HG02981 (cell line): ENCODE measurements at regions not wholly inside any gene's neighbourhood (a gene's known extent, or its start where the extent isn't known, plus 50 kb on each side); places are given as distances from the start of the nearest gene placed in this dataset.
"Not testable (repeated sequence)": the region's sequence is repeated elsewhere in the genome, so short reads cannot be mapped to it uniquely, and the experiment has no call there.

Source experiments
- ATAC-seq: cut with Tn5 transposase; IDR thresholded peaks from one replicate; pipeline ENCODE4 v1.9.1; 2021; ENCODE audit warnings: mild to moderate bottlenecking, moderate library complexity; ENCODE audit not compliant: unreplicated experiment

DNA sequence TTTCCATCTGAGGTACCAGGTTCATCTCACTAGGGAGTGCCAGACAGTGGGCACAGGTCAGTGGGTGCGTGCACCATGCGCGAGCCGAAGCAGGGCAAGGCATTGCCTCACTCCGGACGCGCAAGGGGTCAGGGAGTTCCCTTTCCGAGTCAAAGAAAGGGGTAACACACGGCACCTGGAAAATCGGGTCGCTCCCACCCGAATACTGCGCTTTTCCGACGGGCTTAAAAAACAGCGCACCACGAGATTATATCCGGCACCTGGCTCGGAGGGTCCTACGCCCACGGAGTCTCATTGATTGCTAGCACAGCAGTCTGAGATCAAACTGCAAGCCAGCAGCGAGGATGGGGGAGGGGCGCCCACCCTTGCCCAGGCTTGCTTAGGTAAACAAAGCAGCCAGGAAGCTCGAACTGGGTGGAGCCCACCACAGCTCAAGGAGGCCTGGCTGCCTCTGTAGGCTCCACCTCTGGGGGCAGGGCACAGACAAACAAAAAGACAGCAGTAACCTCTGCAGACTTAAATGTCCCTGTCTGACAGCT lies 242.5 kb downstream of the CYLC2 start:
- not testable (repeated sequence) for ATAC-seq

DNA sequence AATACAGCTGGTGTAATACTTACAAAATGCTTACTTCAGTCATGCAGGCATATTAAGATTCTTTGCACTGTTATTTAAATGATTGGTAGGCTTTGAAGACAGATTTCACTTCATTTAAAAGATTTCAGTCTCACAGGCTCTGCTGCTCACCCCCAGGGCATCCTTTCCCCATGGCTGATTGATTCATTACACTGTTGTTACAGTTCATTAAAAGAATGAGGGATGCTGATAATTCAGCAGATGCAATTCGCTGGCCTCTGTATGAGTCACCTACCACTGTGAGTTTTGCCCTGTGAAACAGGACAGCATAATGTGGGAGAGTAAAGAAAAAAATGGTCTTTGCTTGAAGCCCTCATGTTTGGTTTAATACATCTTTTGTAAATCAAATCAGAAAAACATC lies 246.9 kb downstream of the CYLC2 start:
- no peak for ATAC-seq

DNA sequence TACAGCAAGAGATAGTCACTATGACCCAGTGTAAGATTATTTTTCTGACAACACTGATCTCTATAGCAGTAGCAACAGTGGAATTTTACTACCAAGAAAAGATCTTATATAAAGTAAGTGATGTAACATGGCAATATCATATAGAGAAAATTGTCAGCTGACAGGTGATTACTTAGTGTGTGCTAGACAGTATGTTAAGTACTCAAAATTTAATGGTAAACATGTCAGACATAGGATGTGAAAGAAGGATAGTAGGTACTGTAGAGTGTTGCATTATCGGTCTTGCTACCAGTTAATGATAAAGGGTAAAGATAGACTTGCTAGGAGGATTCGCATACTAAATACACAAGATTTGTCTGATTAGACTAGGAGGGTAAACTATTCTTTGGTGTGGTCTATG lies 247.4 kb downstream of the CYLC2 start:
- no peak for ATAC-seq

DNA sequence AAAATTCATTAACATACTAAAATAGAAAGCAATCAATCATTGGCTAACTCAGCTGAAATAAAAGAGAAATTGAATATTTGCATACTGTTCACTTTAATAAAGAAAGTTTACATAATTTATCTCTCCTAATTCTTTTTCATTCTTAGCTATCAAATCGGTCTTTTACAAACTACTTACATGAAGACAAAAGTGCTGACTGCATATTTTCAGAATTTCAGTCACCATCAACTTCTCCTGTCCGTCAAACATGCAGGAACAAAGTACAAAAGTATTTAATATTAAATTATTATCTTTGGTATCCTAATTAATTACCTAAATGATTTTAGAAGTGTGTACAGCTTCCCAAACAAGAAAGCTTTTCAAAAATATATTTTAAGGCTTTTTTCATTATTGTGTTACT lies 248.4 kb downstream of the CYLC2 start:
- no peak for ATAC-seq

DNA sequence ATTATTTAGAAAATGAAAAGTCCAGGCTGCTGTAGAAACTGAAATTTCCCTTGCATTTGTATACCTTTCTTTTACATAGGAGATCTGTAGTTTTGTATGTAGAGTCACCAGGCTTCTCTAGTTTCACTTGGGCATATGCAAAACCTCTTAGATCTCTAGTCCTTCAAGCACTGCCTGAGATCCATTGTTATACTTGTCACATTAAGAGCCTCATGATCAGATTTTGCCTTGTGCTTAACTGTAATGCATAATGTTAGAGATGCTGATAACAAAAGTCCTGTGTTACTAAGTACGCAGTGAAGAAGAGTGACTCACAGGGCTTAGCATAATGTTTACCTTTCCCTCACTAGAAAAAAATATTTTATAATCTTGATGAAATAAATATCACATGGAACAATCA lies 250.2 kb downstream of the CYLC2 start:
- ATAC-seq = no peak

DNA sequence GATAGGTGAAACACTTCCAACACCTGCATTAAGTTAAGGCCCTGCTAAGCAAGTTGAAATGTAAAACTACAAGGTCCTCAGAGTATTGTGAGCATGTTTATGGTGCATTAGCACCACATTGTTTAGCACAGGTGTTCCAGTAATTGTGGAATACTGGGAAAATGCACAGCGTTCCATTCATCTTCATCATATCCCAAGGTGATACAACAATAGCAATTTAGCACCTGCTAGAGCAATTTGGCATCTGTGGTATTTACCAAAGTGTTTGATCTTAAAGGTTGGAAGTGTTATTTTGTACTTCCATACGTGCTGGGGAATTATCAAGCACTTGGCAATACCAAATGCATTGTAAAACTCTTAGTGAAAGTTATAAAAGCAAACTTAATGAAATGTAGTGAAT lies 266.8 kb downstream of the CYLC2 start:
- ATAC-seq = no peak

DNA sequence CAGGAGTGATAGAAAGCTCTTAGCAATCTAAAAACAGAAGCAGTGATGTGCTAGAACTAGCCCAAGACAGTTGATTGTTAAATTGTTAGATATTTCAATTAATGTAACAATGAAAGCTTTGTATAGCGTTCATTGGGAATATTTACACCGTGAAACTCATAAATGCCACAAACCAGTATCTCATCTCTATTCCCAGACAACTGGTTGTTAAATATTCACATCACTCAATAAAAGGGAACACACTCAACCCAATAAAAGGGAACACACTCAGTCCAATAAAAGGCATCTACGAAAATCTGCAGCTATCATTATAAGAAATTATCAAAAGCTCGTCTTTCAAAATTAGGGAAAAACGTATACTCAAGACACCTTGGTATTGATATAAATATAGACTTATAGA lies 270.9 kb downstream of the CYLC2 start:
- ATAC-seq = no peak

DNA sequence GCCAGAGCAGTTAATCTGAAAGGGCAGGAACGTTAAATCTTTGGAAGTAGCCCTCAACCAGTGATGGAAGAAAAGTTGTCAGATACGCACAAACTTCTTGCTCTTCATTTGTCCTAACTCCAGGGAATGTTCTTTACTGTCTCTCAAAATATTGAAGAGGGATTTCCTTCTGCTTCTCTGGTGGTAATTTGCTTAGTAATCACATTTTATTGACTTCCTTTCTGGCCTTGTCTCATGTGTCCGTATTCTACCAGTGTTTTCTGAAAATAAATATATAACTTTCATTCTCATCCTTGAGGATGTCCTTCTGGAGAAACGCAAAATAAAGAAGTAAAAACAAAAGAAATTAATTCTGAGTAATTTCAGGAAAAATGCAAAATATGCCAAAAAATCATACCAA lies 282.1 kb downstream of the CYLC2 start:
- ATAC-seq = no peak

DNA sequence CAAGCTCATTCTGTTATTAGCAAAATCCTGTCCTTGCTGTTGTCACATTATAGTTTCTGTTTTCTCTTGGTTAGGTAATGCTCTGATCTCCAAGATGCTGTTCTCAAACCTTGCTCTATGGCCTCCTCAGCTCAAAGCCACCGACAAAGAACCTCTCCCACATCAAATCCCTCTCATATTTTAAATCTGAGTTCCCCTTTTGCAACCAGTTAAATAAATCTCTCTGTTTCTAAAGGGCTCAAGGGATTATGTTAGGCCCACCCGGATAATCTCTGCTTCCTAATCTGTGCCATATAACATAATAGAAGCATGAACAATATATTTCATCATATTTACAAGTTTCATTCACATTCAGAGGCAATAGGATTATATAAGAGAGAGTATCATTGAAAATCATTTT lies 286.0 kb downstream of the CYLC2 start:
- ATAC-seq = no peak

DNA sequence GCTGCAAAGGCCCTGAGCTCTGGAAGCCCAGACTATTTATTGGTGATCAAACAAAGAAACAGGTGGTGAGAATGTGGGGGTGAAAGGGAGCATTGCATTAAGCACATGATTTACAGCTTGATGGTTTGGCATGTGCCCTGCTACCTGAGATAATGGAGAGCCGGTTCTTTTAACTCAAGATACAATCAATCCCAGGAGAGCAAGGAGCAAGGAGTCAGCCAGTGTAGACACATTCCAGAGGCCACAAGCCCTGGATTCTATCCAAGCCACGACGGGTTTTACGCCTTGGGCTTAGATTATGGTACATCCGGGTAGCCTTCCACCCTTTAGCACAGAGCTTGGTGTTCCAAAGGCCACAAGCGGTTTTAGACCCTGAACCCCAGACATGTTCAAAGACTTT lies 292.2 kb downstream of the CYLC2 start:
- ATAC-seq = no peak

DNA sequence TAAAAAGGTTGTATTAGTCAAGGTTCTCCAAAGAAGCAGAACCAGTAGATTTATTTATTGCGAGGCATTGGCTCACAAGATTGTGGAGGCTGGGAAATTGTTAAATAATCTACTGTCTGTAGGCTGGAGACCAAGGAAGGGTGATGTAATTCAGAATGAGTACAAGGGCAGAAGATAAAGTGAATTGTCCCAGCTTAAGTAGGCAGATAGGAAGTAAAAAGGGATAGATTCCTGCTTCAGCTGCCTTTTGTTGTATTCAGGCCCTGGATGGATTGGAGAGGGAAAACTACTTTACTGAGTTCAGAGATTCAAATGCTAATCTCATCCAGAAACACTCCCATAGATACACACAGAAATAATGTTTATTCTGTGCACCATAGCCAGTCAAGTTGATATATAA lies 301.1 kb downstream of the CYLC2 start:
- ATAC-seq = no peak

DNA sequence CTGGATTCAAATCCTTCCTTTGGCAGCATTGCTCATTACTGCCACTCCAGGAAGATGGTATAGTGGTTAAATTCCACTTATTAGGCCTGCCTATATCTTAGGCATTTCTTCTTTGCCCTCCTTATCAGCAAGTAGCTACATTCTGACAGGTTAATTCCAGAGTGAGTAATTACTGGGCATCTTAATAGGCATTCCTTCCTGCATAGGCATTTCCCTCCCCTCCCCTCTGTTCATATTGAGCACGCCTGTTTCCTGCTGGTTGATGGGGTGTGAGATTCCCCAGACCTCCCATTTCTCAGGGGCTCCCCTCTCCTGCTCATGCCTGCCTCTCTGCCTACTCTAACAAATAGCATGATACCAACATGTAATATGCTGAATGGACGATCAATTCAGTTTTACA lies 305.9 kb downstream of the CYLC2 start:
- no peak for ATAC-seq

DNA sequence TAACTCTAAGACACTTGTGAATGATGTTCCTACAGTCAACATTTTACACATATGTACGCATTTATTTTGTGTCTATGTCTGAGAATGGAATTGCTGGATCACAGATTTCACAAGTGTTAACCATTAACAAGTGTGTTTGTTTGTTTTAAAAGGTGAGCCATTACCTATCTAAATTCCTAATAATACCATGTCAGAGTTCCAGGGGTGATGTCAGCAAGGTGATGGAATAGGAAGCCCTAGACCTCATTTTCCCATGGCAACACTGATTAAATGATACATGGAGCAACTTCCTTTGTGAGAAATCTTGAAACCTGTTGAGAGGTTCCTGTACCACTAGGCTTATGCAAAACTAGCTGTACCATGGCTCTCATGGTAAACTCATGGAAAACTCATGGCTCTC lies 309.7 kb downstream of the CYLC2 start:
- ATAC-seq = no peak

DNA sequence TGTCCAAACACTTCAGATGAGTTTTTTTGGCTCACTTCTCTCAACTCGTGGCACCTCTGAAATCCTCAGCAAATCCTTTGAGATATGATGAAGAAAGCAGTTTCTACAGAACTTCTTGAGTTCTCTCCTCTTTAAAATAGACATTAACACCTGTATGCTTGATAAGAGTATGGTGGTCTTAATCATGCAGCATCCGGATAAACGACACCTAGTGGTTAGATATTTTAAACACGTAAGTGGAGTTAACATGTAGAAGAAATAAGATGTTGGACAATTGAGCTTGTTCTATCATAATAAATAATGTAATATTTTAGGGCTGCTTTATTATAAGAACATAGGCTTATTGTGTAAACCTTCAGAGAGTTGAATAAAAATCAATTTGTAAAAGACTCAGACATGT lies 324.8 kb downstream of the CYLC2 start:
- no peak for ATAC-seq

DNA sequence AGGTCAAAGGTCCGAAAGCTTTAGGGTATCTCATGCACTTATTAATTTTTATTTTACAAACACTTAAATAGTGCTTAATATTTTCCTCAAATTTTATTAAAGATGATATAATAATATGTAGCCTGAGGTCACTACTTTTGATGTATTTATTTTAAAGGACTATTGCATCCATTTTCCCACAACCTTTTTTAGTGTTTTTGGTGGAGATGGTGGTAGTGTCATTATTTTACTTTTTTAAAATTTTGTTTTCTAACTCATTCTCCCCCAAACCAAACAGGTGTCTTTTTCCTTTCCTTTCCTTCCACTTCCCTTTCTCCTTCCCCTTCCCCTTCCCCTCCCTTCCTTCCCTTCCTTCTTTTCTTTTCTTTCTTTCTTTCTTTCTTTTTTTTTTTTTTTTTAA lies 328.6 kb downstream of the CYLC2 start:
- ATAC-seq = no peak

DNA sequence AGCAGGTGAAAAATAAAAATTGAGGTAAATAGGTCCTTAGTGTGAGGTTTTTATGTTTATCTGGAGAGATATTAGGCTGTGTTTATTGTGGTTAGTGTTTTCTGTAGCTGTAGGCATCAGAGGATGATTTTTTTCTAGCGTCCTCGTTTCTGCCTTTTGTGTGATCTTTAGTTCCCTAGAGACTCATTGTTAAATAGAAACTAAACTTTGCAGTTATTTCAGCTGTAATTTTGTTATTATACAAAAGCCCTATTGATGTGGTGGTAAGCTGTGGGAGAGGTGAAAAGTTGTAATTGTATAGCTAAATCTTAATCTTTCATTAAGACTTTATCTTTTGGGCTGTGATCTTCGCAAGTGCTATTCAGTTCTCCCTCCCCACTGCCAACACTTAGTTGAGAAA lies 340.3 kb downstream of the CYLC2 start:
- no peak for ATAC-seq

DNA sequence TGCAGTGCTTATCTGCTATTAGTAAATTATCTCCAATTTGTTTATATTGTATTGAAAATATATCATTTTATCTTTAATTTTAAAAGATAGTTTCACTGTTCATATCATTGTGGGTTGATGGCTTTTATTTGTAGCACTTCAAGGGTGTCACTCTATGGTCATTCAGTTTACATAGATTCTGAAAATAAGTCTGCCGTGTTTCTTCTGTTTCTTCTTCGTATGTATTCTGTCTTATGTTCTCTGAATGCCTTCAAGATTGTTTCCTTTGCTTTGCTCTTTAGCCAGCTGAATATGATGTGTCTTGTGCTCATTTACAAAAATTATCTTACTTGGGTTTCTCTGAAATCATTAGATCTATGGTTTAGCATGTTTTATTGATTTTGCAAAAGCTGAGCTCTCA lies 359.9 kb downstream of the CYLC2 start:
- no peak for ATAC-seq

DNA sequence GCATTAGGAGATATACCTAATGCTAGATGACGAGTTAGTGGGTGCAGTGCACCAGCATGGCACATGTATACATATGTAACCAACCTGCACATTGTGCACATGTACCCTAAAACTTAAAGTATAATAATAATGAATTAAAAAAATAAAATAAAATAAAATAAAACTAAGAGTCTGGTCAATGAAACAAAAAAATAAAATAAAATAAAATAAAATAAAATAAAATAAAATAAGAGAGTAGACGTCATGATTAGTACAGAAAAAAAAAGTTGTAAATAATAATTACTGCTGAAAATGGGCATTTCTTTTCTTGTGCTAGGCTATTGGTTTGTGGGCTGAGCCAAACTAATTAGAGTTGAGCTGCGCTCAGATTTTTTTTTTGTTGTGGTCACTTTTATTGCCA lies 362.8 kb downstream of the CYLC2 start:
- ATAC-seq = not testable (repeated sequence)

DNA sequence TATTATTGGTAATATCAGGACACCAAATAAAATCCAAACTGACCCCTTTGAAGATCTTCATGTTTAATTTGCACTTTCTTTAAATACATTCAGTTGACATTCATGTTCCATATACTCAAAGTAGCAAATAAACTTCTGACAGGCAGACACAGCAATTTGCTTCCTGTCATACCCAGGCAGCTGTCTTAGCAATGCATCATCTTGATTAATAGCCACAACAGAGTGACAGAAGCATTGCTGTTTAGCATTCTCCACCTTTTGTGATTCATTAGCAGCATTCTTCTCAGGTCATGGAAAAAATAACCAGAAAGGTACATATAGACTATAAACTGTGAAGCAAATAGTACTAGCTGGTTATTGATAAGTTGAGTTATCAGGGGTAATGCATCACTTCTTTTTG lies 366.8 kb downstream of the CYLC2 start:
- ATAC-seq = no peak

DNA sequence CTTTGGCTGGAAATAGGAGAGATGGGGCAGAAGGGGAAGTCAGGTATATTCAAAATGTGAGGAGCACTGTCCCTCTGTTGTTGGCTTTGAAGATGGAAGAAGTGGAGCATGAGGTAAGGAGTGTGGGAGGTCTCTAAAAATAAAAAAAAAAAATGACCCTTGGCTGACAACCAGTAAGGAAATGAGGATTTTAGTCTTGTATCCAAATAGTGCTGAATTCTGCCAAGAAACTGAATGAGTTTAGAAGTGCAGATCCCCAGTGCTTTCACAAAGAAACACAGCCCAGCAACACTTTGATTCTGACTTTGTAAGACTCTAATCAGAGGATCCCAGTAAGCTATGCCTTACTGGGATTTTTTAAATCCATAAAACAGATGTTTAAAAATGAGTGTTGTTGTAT lies 367.9 kb downstream of the CYLC2 start:
- ATAC-seq = no peak

DNA sequence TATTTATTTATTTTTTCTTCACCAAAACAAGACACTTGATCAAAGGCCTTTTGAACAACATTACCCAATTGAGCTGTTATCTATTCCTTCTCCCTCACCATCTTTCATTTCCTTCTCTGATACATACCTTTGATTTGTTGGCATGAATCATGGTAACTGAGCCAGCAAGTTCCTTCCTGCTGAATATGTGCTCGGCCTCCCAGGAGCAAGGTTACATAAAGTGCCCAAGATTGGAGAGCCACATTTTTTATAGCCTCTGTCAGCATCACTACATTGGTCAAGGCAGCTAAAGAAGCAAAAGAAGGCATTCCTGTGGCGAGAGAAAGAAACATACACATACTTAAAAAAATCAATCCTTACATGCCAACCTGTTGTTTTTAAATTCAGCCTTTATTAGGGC lies 369.6 kb downstream of the CYLC2 start:
- no peak for ATAC-seq

DNA sequence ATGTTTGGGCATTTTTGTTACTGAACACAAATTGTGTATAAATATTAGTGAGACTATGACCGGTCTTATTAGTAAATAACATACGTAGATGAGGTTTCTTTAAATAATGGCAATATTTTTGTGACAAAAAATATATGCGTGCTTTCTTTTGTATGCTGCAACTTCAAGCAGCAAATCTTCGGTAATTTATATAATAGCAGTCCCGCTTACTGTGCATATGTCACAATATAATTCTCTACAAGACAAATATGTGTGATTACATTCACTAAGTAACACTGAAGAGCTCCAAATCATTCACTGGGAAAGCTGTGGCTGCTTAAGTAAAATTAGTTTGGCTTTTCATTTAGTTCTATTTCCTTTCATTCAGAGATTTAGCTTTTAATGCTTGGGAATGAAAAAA lies 376.0 kb downstream of the CYLC2 start:
- no peak for ATAC-seq

DNA sequence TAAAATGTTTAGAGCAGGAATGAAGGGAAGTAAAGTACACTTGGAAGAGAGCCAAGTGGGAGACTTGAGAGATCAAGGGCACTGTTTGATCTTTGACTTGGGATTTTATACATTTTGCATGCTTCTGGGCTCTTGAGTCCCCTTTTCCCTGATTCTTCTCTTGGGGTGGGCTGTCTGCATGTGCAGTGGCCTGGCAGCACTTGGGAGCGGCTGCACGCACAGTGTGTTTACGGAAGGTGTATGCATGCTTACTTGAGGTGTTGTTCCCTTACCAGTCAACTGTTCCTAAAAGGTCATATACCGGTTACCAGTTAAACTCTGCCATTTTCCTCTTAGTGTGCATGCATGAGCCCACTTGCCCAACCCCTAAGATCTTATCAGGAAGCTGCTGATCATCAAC lies 377.7 kb downstream of the CYLC2 start:
- ATAC-seq = no peak

DNA sequence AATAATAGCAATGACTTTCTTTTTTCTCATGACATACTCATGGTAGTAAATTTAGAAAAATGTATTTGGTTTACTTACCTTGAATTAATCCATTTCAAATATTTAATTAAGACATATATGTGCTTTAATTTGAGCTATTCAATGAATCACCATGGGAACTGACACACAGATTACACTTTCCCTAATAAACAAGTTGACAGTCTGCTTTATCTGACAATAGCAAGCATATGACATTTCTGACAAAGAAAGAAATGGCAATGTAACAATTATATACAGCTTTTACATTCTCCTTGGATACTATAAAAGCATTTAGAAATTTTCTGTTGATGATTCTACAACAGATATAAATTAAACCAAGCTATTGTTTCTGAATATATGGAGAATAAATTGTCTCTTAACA lies 382.5 kb downstream of the CYLC2 start:
- no peak for ATAC-seq
